ENCODE measurements at regions not wholly inside any gene's neighbourhood (a gene's known extent, or its start where the extent isn't known, plus 50 kb on each side); places are given as distances from the start of the nearest gene placed in this dataset.
"Not testable (repeated sequence)": the region's sequence is repeated elsewhere in the genome, so short reads cannot be mapped to it uniquely, and the experiment has no call there.

GRCh38 chr2:226466124-226466523 lies 333.5 kb downstream of the IRS1 start:
- no peak overlapping the region for H3K4me3 ChIP-seq (replicated peaks; ENCODE audit: low read depth, low read length)
- no peak for DNase-seq (ENCODE audit: low read depth)
- TF ChIP-seq, protein P1, sequence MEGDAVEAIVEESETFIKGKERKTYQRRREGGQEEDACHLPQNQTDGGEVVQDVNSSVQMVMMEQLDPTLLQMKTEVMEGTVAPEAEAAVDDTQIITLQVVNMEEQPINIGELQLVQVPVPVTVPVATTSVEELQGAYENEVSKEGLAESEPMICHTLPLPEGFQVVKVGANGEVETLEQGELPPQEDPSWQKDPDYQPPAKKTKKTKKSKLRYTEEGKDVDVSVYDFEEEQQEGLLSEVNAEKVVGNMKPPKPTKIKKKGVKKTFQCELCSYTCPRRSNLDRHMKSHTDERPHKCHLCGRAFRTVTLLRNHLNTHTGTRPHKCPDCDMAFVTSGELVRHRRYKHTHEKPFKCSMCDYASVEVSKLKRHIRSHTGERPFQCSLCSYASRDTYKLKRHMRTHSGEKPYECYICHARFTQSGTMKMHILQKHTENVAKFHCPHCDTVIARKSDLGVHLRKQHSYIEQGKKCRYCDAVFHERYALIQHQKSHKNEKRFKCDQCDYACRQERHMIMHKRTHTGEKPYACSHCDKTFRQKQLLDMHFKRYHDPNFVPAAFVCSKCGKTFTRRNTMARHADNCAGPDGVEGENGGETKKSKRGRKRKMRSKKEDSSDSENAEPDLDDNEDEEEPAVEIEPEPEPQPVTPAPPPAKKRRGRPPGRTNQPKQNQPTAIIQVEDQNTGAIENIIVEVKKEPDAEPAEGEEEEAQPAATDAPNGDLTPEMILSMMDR (IDR thresholded peaks at IDR 0.05; ENCODE audit: low read length, missing control alignments), result no peak

GRCh38 chr2:226464380-226464779 lies 335.2 kb downstream of the IRS1 start:
- TF ChIP-seq, protein P1 (IDR thresholded peaks at IDR 0.05; ENCODE audit: low read length, missing control alignments), result no peak
- DNase-seq (ENCODE audit: low read depth), result no peak
- no peak overlapping the region for H3K4me3 ChIP-seq (replicated peaks; ENCODE audit: low read depth, low read length)

DNA sequence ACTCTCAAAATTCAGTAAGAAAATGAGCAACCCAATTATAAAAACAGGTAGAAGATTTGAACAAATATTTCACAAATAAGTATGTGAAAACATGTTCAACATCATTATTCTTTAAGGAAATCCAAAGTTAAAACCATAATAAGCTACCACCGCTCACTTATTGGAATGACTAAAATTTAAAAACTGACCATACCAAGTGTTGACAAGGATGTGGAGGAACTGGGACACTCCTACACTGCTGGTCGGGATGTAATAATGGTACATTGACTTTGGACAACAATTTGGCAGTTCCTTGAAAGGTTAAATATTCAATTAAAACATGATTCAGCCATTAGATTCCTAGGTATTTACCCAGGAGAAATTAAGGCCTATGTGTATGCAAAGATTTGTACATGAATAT lies 336.5 kb downstream of the IRS1 start:
- H3K4me3 ChIP-seq (replicated peaks; ENCODE audit: low read depth, low read length), result no peak overlapping the region
- TF ChIP-seq, protein P1 (IDR thresholded peaks at IDR 0.05; ENCODE audit: low read length, missing control alignments), result no peak
- DNase-seq (ENCODE audit: low read depth), result no peak

DNA sequence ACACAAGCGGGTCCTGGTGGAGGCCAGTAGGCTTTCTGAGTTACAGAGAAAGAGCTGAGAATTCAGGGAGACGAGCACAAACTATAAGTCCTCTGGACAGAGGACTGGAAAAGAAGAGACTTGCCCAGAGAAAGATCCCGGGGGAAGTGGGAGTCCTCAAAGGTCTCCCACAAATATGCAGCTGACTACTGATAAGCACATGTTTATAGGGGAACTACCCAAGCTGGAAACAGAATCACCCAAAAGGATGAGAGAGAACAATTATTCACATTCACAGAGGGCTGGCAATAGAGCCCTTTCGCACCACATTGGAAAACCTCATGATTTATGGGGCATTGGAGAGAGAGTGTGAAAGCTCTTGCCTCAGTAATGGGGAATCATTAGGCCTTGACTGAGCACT lies 337.6 kb downstream of the IRS1 start:
- DNase-seq (ENCODE audit: low read depth), result no peak
- H3K4me3 ChIP-seq (replicated peaks; ENCODE audit: low read depth, low read length), result no peak overlapping the region
- TF ChIP-seq, protein P1 (IDR thresholded peaks at IDR 0.05; ENCODE audit: low read length, missing control alignments), result no peak

- H3K4me3 ChIP-seq (replicated peaks; ENCODE audit: low read depth, low read length); DNase-seq (ENCODE audit: low read depth): not testable (repeated sequence)
Observed at GRCh38 chr2:226456144-226456543, 343.5 kb downstream of the IRS1 start.

- no peak for DNase-seq (ENCODE audit: low read depth)
- no peak overlapping the region for H3K4me3 ChIP-seq (replicated peaks; ENCODE audit: low read depth, low read length)
- TF ChIP-seq, protein P1 (IDR thresholded peaks at IDR 0.05; ENCODE audit: low read length, missing control alignments), result no peak
Observed at GRCh38 chr2:226452768-226453167, 346.9 kb downstream of the IRS1 start.

- TF ChIP-seq, protein P1 (IDR thresholded peaks at IDR 0.05; ENCODE audit: low read length, missing control alignments), result no peak
- H3K4me3 ChIP-seq (replicated peaks; ENCODE audit: low read depth, low read length), result no peak overlapping the region
- no peak for DNase-seq (ENCODE audit: low read depth)
Observed at GRCh38 chr2:226451486-226451885, 348.1 kb downstream of the IRS1 start.

DNA sequence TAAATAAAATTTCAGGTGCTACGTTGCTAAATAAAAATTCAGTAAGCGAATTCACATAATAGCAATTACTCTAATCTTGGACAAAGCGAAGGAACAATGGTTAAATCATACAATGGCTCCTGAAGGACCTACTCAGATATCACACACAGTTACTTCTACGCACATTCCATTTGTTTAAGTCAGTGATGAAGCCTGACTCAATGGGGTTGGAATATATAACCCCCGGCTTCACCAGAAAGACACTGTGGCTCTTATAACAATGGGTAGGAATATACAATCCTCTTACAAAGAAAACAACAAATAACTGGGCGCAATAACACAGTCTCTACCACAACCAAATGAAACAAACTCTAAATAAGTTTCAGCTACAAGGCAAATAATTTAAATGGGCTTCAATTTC lies 349.5 kb downstream of the IRS1 start:
- H3K4me3 ChIP-seq (replicated peaks; ENCODE audit: low read depth, low read length), result no peak overlapping the region
- peak; percentile 35 for DNase-seq (ENCODE audit: low read depth)

More for the DNA sequence above, 349.5 kb downstream of the IRS1 start:
- TF ChIP-seq, protein P1 (IDR thresholded peaks at IDR 0.05; ENCODE audit: low read length, missing control alignments), result no peak

Data from fibroblast of pulmonary artery (primary cell).